DOHH2 (cell line): ENCODE measurements at regions not wholly inside any gene's neighbourhood (a gene's known extent, or its start where the extent isn't known, plus 50 kb on each side); places are given as distances from the start of the nearest gene placed in this dataset.

Experiments used
- EZH2phosphoT487 ChIP-seq: fragments of 200-600 bp; sonication (generic); IDR thresholded peaks from 2 replicates; pipeline ENCODE4 v1.6.1; 2017; ENCODE audit warnings: borderline replicate concordance, mild to moderate bottlenecking, antibody characterized with exemption, low read length, moderate library complexity, mixed read lengths
- TF ChIP-seq, protein P1 (sequence below): fragments of 200-600 bp; sonication (generic); IDR thresholded peaks from one replicate; pipeline ENCODE4 v1.5.1; 2014; ENCODE audit warnings: antibody characterized with exemption, mild to moderate bottlenecking, low read depth, low read length; ENCODE audit not compliant: poor library complexity, severe bottlenecking

DNA sequence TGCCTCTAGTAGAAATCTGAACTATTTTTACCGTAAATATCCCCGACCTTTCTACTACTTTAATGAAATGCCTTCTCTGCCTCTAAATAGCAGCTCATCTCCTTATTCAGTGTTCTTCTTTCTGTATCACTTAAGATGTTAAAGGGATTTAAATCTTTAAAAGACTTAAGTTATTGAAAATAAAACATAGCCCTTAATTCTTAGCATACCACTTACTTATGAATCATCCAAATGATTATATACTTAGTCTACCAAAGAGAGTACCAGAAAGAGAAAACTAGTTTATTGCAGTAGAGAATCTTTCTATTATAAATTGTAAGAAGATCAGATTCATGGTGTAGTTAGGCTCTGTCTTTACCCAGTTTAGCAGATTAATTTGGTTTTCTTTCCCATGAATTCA is 802.0 kb downstream of the TBL1XR1 start:
- TF ChIP-seq, protein P1, sequence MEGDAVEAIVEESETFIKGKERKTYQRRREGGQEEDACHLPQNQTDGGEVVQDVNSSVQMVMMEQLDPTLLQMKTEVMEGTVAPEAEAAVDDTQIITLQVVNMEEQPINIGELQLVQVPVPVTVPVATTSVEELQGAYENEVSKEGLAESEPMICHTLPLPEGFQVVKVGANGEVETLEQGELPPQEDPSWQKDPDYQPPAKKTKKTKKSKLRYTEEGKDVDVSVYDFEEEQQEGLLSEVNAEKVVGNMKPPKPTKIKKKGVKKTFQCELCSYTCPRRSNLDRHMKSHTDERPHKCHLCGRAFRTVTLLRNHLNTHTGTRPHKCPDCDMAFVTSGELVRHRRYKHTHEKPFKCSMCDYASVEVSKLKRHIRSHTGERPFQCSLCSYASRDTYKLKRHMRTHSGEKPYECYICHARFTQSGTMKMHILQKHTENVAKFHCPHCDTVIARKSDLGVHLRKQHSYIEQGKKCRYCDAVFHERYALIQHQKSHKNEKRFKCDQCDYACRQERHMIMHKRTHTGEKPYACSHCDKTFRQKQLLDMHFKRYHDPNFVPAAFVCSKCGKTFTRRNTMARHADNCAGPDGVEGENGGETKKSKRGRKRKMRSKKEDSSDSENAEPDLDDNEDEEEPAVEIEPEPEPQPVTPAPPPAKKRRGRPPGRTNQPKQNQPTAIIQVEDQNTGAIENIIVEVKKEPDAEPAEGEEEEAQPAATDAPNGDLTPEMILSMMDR: no peak
- no peak for TF ChIP-seq EZH2phosphoT487
